ENCODE measurements at regions not wholly inside any gene's neighbourhood (a gene's known extent, or its start where the extent isn't known, plus 50 kb on each side); places are given as distances from the start of the nearest gene placed in this dataset.

- no peak for TF ChIP-seq CTCF (IDR thresholded peaks at IDR 0.05)
- ChIA-PET POLR2A (no interaction called here), CTCF (no interaction called here)
- DNase-seq = no peak
- no peak overlapping the region for H3K4me3 Mint-ChIP-seq
- Histone ChIP-seq H3K27me3 (ENCODE audit: control insufficient read depth in 1 of 2, insufficient read depth in 2 of 2, low read length in 2 of 2) (no peaks in the 10 kb centered on the region), H3K4me3 (ENCODE audit: low read length) (no peak overlapping the region), H3K9me3 (ENCODE audit: control insufficient read depth in 1 of 2, insufficient read depth in 1 of 2, low read length in 2 of 2) (no peaks in the 10 kb centered on the region), H3K4me1 (ENCODE audit: insufficient read depth, low read length) (no peaks in the 10 kb centered on the region), H3K27ac (ENCODE audit: low read depth in 1 of 2, low read length in 2 of 2) (no peak overlapping the region), H3K36me3 (ENCODE audit: insufficient read depth, low read length) (no peaks in the 10 kb centered on the region)
- peaks cover 10% of the 10 kb centered on the region for H3K27me3 Mint-ChIP-seq
- H3K36me3 Mint-ChIP-seq (ENCODE audit: low read depth) = no peaks in the 10 kb centered on the region
- no peaks in the 10 kb centered on the region for H3K4me1 Mint-ChIP-seq (ENCODE audit: low read depth)
- intact Hi-C loops (cut with DNase I, micrococcal nuclease) = no loop called here
- H3K27ac Mint-ChIP-seq = no peak overlapping the region
- ATAC-seq (ENCODE audit: poor library complexity) = no peak
- no peaks in the 10 kb centered on the region for H3K9me3 Mint-ChIP-seq
Observed at GRCh38 chr9:80158131-80158530, 586.4 kb downstream of the TLE4 start.

GRCh38 chr9:80157561-80157983, 585.8 kb downstream of the TLE4 start:
- CTCF ChIA-PET = no interaction called here
- H3K9me3 Mint-ChIP-seq = no peaks in the 10 kb centered on the region
- no peaks in the 10 kb centered on the region for H3K9me3 ChIP-seq (ENCODE audit: control insufficient read depth in 1 of 2, insufficient read depth in 1 of 2, low read length in 2 of 2)

GRCh38 chr9:80156756-80157472, 585.1 kb downstream of the TLE4 start:
- Mint-ChIP-seq H3K36me3 (ENCODE audit: low read depth) (no peaks in the 10 kb centered on the region), H3K27ac (no peak overlapping the region), H3K9me3 (no peaks in the 10 kb centered on the region), H3K4me3 (no peak overlapping the region), H3K4me1 (ENCODE audit: low read depth) (no peaks in the 10 kb centered on the region), H3K27me3 (peaks cover 10% of the 10 kb centered on the region)
- no peak for TF ChIP-seq CTCF (IDR thresholded peaks at IDR 0.05)
- H3K4me1 ChIP-seq (ENCODE audit: insufficient read depth, low read length) = no peaks in the 10 kb centered on the region
- POLR2A ChIA-PET = no interaction called here
- DNase-seq (no peak), ATAC-seq (ENCODE audit: poor library complexity) (no peak)
- H3K9me3 ChIP-seq (ENCODE audit: control insufficient read depth in 1 of 2, insufficient read depth in 1 of 2, low read length in 2 of 2) = no peaks in the 10 kb centered on the region
- intact Hi-C loops (cut with DNase I, micrococcal nuclease) = no loop called here
- H3K36me3 ChIP-seq (ENCODE audit: insufficient read depth, low read length) = no peaks in the 10 kb centered on the region
- no peak overlapping the region for H3K4me3 ChIP-seq (ENCODE audit: low read length)
- no peak overlapping the region for H3K27ac ChIP-seq (ENCODE audit: low read depth in 1 of 2, low read length in 2 of 2)
- CTCF ChIA-PET = no interaction called here
- H3K27me3 ChIP-seq (ENCODE audit: control insufficient read depth in 1 of 2, insufficient read depth in 2 of 2, low read length in 2 of 2) = no peaks in the 10 kb centered on the region

More at GRCh38 chr9:80157561-80157983, 585.8 kb downstream of the TLE4 start:
- Mint-ChIP-seq H3K27me3 (peaks cover 10% of the 10 kb centered on the region), H3K4me3 (no peak overlapping the region), H3K27ac (no peak overlapping the region), H3K4me1 (ENCODE audit: low read depth) (no peaks in the 10 kb centered on the region), H3K36me3 (ENCODE audit: low read depth) (no peaks in the 10 kb centered on the region)
- Histone ChIP-seq H3K27ac (ENCODE audit: low read depth in 1 of 2, low read length in 2 of 2) (no peak overlapping the region), H3K27me3 (ENCODE audit: control insufficient read depth in 1 of 2, insufficient read depth in 2 of 2, low read length in 2 of 2) (no peaks in the 10 kb centered on the region), H3K4me3 (ENCODE audit: low read length) (no peak overlapping the region), H3K36me3 (ENCODE audit: insufficient read depth, low read length) (no peaks in the 10 kb centered on the region), H3K4me1 (ENCODE audit: insufficient read depth, low read length) (no peaks in the 10 kb centered on the region)
- ATAC-seq (ENCODE audit: poor library complexity) (no peak), DNase-seq (no peak)
- POLR2A ChIA-PET = no interaction called here
- intact Hi-C loops (cut with DNase I, micrococcal nuclease) = no loop called here
- TF ChIP-seq CTCF (IDR thresholded peaks at IDR 0.05) = no peak

All from CD4-positive, alpha-beta T cell (primary cell).